Lung (tissue), 11 donors: ENCODE measurements at regions not wholly inside any gene's neighbourhood (a gene's known extent, or its start where the extent isn't known, plus 50 kb on each side); places are given as distances from the start of the nearest gene placed in this dataset.

Experiments used
- ATAC-seq: fragments of 200-7000 bp; cut with Tn5 transposase; one replicate; pipeline ENCODE4 v1.9.1; 2020; ENCODE audit warnings: moderate number of reproducible peaks; ENCODE audit not compliant: insufficient read depth, low FRiP score
- DNase-seq, 3 donors: peaks; one replicate each; pipeline ENCODE4 v3.0.0-alpha.2; 2013 to 2017
- H3K27ac ChIP-seq, 2 donors: one replicate each; pipeline ENCODE4 v1.5.1; 2013; ENCODE audit warnings: mild to moderate bottlenecking in 2 of 2, moderate library complexity in 2 of 2, control low read depth in 1 of 2, inconsistent platforms in 1 of 2, low read depth in 1 of 2, low read length in 1 of 2
- H3K27me3 ChIP-seq, 3 donors: one replicate each; pipeline ENCODE4 v1.5.1; 2013; ENCODE audit warnings: low read length in 2 of 3; ENCODE audit not compliant: control insufficient read depth in 3 of 3, insufficient read depth in 3 of 3
- H3K36me3 ChIP-seq, 4 donors: one replicate each; pipeline ENCODE4 v1.5.1; 2013; ENCODE audit warnings: low read length in 4 of 4, mild to moderate bottlenecking in 1 of 4, moderate library complexity in 1 of 4; ENCODE audit not compliant: control insufficient read depth in 4 of 4, insufficient read depth in 4 of 4
- H3K4me1 ChIP-seq, 5 donors: one replicate each; pipeline ENCODE4 v1.5.1; 2013; ENCODE audit warnings: low read length in 5 of 5, mild to moderate bottlenecking in 2 of 5, moderate library complexity in 1 of 5; ENCODE audit not compliant: control insufficient read depth in 5 of 5, insufficient read depth in 5 of 5
- H3K4me3 ChIP-seq: one replicate; pipeline ENCODE4 v1.5.1; 2013; ENCODE audit warnings: mild to moderate bottlenecking, control low read depth, moderate library complexity
- H3K9ac ChIP-seq, 2 donors: one replicate each; pipeline ENCODE4 v1.5.1; 2013; ENCODE audit warnings: low read length in 2 of 2, control low read depth in 1 of 2; ENCODE audit not compliant: insufficient read depth in 1 of 2
- H3K9me3 ChIP-seq, 4 donors: one replicate each; pipeline ENCODE4 v1.5.1; 2013; ENCODE audit warnings: low read length in 3 of 4, mild to moderate bottlenecking in 1 of 4, moderate library complexity in 1 of 4; ENCODE audit not compliant: control insufficient read depth in 4 of 4, insufficient read depth in 3 of 4
- WGBS, 2 donors: extraction: QIAGEN DNeasy Blood & Tissue Kit; methylation state at CpG; one replicate each; pipeline ENCODE4 v1.1.7; 2013; 5-methylcytosine and 5-hydroxymethylcytosine counted together
- TF ChIP-seq, protein P1 (sequence below): IDR thresholded peaks from 2 replicates; pipeline ENCODE4 v1.5.1; 2012; ENCODE audit warnings: mild to moderate bottlenecking; ENCODE audit errors: control extremely low read depth, extremely low read depth
- donor health status: control.
- donor health status: control.
- donor health status: Bipolar disorder and iron deficiency.
- donor health status: healthy.
- donor health status: DM: yes; HTN: yes; CAD: no.

DNA sequence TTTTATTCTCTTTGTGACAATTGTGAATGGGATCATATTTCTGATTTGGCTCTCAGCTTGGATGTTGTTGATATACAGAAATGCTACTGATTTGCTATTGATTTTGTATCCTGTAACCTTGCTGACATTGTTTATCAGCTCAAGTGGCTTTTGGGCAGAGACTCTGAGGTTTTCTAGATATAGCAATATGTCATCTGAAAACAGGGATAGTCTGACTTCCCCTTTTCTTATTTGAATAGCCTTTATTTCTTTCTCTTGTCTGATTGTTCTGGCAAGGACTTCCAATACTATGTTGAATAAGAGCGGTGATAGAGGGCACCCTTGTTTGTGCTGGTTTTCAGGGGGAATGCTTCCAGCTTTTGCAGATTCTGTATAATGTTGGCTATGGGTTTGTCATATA is 150.8 kb downstream of the FASLG start:
- WGBS, 2 donors, result 97 to 100% methylated on average over 1 of the region's 1 CpG
- Histone ChIP-seq H3K27me3 (no peaks in the 10 kb centered on the region), H3K4me3 (no peak overlapping the region), H3K4me1 (no peaks in the 10 kb centered on the region), H3K27ac (no peak overlapping the region), H3K9me3 (peaks cover 0 to 7% (median 0%) of the 10 kb centered on the region in 4 donors), H3K36me3 (no peaks in the 10 kb centered on the region), H3K9ac (no peak overlapping the region)
- DNase-seq (no peak), ATAC-seq (no peak)
- TF ChIP-seq, protein P1, sequence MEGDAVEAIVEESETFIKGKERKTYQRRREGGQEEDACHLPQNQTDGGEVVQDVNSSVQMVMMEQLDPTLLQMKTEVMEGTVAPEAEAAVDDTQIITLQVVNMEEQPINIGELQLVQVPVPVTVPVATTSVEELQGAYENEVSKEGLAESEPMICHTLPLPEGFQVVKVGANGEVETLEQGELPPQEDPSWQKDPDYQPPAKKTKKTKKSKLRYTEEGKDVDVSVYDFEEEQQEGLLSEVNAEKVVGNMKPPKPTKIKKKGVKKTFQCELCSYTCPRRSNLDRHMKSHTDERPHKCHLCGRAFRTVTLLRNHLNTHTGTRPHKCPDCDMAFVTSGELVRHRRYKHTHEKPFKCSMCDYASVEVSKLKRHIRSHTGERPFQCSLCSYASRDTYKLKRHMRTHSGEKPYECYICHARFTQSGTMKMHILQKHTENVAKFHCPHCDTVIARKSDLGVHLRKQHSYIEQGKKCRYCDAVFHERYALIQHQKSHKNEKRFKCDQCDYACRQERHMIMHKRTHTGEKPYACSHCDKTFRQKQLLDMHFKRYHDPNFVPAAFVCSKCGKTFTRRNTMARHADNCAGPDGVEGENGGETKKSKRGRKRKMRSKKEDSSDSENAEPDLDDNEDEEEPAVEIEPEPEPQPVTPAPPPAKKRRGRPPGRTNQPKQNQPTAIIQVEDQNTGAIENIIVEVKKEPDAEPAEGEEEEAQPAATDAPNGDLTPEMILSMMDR, result no peak

DNA sequence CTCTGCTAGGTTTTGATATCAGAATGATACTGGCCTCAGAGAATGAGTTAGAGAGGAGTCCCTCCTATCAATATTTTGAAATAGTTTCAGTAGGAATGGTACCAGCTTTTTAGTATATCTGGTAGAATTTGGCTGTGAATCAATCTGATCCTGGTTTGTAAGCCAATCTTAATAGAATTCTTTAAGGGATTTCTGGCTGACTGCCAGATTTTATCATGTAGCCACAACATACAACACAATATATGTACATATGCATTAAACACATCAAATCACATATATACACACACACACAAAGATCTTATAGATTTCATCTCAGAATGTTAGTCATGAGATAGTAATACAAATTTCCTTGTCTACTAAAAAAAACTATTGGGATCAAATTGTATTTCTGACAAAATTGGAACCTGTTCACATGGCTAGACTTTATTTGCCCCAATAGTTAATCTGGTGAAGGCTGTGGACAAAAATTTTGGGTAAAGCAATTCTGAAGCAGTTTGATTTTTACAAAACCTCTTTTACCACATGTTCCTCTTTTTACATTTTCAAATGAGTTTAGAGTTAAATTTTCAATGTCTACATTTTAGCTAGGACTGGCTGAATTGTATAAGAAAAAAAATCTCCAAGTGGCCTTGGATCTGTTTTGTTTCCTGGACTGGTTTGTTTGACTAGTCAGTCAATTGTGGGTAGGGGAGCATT is 151.7 kb downstream of the FASLG start:
- TF ChIP-seq, protein P1, result no peak
- Histone ChIP-seq H3K27ac (no peak overlapping the region), H3K9me3 (peaks cover 0 to 7% (median 0%) of the 10 kb centered on the region in 4 donors), H3K36me3 (no peaks in the 10 kb centered on the region), H3K4me1 (no peaks in the 10 kb centered on the region), H3K27me3 (no peaks in the 10 kb centered on the region), H3K4me3 (no peak overlapping the region), H3K9ac (no peak overlapping the region)
- ATAC-seq (no peak), DNase-seq (no peak)

DNA sequence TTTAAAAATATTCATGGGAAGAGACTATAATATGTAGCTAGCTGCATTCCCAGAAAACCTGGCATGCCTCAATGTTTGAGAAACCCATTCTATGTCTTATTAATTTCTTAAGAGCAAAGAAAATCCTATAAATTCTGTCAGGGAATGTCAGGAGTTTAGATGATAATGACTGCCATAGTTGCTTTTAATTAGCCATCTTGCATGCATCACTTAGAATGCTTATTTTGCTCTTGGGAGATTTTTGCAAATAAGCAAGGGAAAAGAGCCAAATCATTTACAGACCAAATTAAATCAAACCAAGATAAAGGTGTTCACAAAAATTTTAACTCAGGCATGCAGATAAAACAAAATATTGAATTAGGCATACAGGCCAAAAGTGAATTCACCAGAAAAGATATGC is 152.8 kb downstream of the FASLG start:
- TF ChIP-seq, protein P1, result no peak
- Histone ChIP-seq H3K9me3 (peaks cover 0 to 7% (median 0%) of the 10 kb centered on the region in 4 donors), H3K27me3 (no peaks in the 10 kb centered on the region), H3K9ac (no peak overlapping the region), H3K4me1 (no peaks in the 10 kb centered on the region), H3K36me3 (no peaks in the 10 kb centered on the region), H3K27ac (no peak overlapping the region), H3K4me3 (no peak overlapping the region)
- ATAC-seq, result no peak
- DNase-seq, result no peak

DNA sequence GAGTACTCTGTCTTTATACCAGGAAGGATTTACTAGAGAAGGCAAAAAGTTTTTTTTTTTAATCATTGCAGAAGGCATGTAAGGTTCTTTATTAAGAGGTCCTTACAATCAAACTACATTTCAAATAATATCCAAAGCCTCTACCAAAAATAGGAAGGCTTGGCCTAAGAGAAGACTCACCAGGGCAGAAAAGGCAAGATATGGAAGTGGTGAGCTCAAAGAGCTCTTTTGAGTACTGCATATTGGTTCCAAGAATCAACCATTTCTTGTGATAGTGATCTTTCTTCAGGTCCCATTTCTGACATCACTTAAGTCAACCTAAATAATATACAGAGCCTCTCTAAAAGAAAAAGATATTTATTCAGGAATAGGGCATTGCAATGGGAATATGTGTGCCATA is 153.2 kb downstream of the FASLG start:
- ATAC-seq, result no peak
- H3K9me3 ChIP-seq, result peaks cover 0 to 7% (median 0%) of the 10 kb centered on the region in 4 donors
- H3K27ac ChIP-seq, result no peak overlapping the region
- H3K9ac ChIP-seq, result no peak overlapping the region
- no peaks in the 10 kb centered on the region for H3K27me3 ChIP-seq
- no peak for DNase-seq
- H3K4me3 ChIP-seq, result no peak overlapping the region
- TF ChIP-seq, protein P1, result no peak
- H3K4me1 ChIP-seq, result no peaks in the 10 kb centered on the region
- no peaks in the 10 kb centered on the region for H3K36me3 ChIP-seq
